GM12878 (cell line): ENCODE measurements at regions not wholly inside any gene's neighbourhood (a gene's known extent, or its start where the extent isn't known, plus 50 kb on each side); places are given as distances from the start of the nearest gene placed in this dataset.

ENCODE experiments used
- BHLHE40 ChIP-seq, 2 experiments: fragments of 450-650 bp in 1 of 2; IDR thresholded peaks; 2 replicates each; pipeline ENCODE4 v1.6.1; 2011 to 2017; ENCODE audit warnings: low read depth in 2 of 2, borderline replicate concordance in 1 of 2, improper control_type of control experiment in 1 of 2, low read length in 1 of 2, mild to moderate bottlenecking in 1 of 2
- CBFB ChIP-seq: IDR thresholded peaks from 2 replicates; pipeline ENCODE4 v1.6.1; 2016; ENCODE audit warnings: antibody characterized with exemption, low read depth
- CTCF ChIP-seq, 3 experiments: IDR thresholded peaks in 2 of 3; conservative IDR thresholded peaks in 1 of 3; 2 replicates each; pipeline ENCODE4 v1.5.1; 2011; ENCODE audit warnings: low read depth in 3 of 3, low read length in 3 of 3, mild to moderate bottlenecking in 3 of 3, control low read depth in 2 of 3, moderate library complexity in 2 of 3, inconsistent platforms in 1 of 3, mixed read lengths in 1 of 3; ENCODE audit not compliant: control insufficient read depth in 2 of 3, insufficient read depth in 1 of 3; ENCODE audit errors: extremely low read depth in 1 of 3
- E2F4 ChIP-seq: IDR thresholded peaks from 2 replicates; pipeline ENCODE4 v1.6.1; 2012; ENCODE audit warnings: low read depth, low read length, improper control_type of control experiment
- FOXM1 ChIP-seq: IDR thresholded peaks from 2 replicates; pipeline ENCODE4 v1.6.1; 2012; ENCODE audit warnings: low read depth, mild to moderate bottlenecking, inconsistent platforms, low read length, moderate library complexity
- GABPA ChIP-seq: IDR thresholded peaks from 2 replicates; pipeline ENCODE4 v1.6.1; 2014; ENCODE audit warnings: antibody characterized with exemption, low read depth, mild to moderate bottlenecking, inconsistent platforms
- MXI1 ChIP-seq: fragments of 150-350 bp; IDR thresholded peaks from 2 replicates; pipeline ENCODE4 v1.6.1; 2011; ENCODE audit warnings: low read depth, mild to moderate bottlenecking, inconsistent platforms, low read length, improper control_type of control experiment
- POLR2A ChIP-seq: IDR thresholded peaks from 2 replicates; pipeline ENCODE4 v1.6.1; 2011; ENCODE audit warnings: low read depth, mild to moderate bottlenecking, low read length
- SPI1 ChIP-seq: IDR thresholded peaks from 2 replicates; pipeline ENCODE4 v1.6.1; 2011; ENCODE audit warnings: low read depth, mild to moderate bottlenecking, low read length, moderate library complexity, borderline replicate concordance; ENCODE audit not compliant: insufficient read depth
- STAT1 ChIP-seq: fragments of 450-650 bp; conservative IDR thresholded peaks from 2 replicates; pipeline ENCODE4 v1.6.1; 2014; ENCODE audit warnings: antibody characterized with exemption, mild to moderate bottlenecking
- WRNIP1 ChIP-seq: IDR thresholded peaks from 2 replicates; pipeline ENCODE4 v1.6.1; 2011; ENCODE audit warnings: low read depth, low read length, improper control_type of control experiment, borderline replicate concordance
- ZSCAN29 ChIP-seq: fragments of 450-650 bp; IDR thresholded peaks from 2 replicates; pipeline ENCODE4 v1.6.1; 2017; ENCODE audit warnings: mild to moderate bottlenecking, moderate library complexity
- TF ChIP-seq, protein P1 (sequence below): fragments of 450-650 bp; IDR thresholded peaks from 2 replicates; pipeline ENCODE4 v1.6.1; 2016; ENCODE audit warnings: mild to moderate bottlenecking, moderate library complexity, borderline replicate concordance
- TF ChIP-seq, protein P2 (sequence below): IDR thresholded peaks from 2 replicates; pipeline ENCODE4 v1.6.1; 2012; ENCODE audit warnings: mild to moderate bottlenecking, low read depth, low read length

- TF ChIP-seq, protein P1, sequence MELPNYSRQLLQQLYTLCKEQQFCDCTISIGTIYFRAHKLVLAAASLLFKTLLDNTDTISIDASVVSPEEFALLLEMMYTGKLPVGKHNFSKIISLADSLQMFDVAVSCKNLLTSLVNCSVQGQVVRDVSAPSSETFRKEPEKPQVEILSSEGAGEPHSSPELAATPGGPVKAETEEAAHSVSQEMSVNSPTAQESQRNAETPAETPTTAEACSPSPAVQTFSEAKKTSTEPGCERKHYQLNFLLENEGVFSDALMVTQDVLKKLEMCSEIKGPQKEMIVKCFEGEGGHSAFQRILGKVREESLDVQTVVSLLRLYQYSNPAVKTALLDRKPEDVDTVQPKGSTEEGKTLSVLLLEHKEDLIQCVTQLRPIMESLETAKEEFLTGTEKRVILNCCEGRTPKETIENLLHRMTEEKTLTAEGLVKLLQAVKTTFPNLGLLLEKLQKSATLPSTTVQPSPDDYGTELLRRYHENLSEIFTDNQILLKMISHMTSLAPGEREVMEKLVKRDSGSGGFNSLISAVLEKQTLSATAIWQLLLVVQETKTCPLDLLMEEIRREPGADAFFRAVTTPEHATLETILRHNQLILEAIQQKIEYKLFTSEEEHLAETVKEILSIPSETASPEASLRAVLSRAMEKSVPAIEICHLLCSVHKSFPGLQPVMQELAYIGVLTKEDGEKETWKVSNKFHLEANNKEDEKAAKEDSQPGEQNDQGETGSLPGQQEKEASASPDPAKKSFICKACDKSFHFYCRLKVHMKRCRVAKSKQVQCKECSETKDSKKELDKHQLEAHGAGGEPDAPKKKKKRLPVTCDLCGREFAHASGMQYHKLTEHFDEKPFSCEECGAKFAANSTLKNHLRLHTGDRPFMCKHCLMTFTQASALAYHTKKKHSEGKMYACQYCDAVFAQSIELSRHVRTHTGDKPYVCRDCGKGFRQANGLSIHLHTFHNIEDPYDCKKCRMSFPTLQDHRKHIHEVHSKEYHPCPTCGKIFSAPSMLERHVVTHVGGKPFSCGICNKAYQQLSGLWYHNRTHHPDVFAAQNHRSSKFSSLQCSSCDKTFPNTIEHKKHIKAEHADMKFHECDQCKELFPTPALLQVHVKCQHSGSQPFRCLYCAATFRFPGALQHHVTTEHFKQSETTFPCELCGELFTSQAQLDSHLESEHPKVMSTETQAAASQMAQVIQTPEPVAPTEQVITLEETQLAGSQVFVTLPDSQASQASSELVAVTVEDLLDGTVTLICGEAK: no peak
- TF ChIP-seq FOXM1: no peak
- TF ChIP-seq MXI1: no peak
- TF ChIP-seq CTCF (IDR thresholded peaks at IDR 0.05 in 2 of 3, conservative IDR thresholded peaks at IDR 0.05 in 1 of 3; ENCODE audit: control insufficient read depth in 2 of 3, extremely low read depth in 1 of 3, insufficient read depth in 1 of 3, low read depth in 3 of 3, low read length in 3 of 3): no peak
- TF ChIP-seq POLR2A: no peak
- no peak for TF ChIP-seq E2F4
- TF ChIP-seq STAT1: no peak
- TF ChIP-seq CBFB: no peak
- TF ChIP-seq SPI1: no peak
- TF ChIP-seq BHLHE40 (IDR thresholded peaks at IDR 0.05; ENCODE audit: borderline replicate concordance in 1 of 2, low read depth in 2 of 2, low read length in 1 of 2): no peak
- TF ChIP-seq GABPA: no peak
- TF ChIP-seq, protein P2, sequence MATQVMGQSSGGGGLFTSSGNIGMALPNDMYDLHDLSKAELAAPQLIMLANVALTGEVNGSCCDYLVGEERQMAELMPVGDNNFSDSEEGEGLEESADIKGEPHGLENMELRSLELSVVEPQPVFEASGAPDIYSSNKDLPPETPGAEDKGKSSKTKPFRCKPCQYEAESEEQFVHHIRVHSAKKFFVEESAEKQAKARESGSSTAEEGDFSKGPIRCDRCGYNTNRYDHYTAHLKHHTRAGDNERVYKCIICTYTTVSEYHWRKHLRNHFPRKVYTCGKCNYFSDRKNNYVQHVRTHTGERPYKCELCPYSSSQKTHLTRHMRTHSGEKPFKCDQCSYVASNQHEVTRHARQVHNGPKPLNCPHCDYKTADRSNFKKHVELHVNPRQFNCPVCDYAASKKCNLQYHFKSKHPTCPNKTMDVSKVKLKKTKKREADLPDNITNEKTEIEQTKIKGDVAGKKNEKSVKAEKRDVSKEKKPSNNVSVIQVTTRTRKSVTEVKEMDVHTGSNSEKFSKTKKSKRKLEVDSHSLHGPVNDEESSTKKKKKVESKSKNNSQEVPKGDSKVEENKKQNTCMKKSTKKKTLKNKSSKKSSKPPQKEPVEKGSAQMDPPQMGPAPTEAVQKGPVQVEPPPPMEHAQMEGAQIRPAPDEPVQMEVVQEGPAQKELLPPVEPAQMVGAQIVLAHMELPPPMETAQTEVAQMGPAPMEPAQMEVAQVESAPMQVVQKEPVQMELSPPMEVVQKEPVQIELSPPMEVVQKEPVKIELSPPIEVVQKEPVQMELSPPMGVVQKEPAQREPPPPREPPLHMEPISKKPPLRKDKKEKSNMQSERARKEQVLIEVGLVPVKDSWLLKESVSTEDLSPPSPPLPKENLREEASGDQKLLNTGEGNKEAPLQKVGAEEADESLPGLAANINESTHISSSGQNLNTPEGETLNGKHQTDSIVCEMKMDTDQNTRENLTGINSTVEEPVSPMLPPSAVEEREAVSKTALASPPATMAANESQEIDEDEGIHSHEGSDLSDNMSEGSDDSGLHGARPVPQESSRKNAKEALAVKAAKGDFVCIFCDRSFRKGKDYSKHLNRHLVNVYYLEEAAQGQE: no peak
- no peak for TF ChIP-seq ZSCAN29
- TF ChIP-seq WRNIP1: no peak
Measured at GRCh38 chr12:61869796-61870195, 390.4 kb upstream of the USP15 start.
